RKO (cell line): ENCODE measurements at regions not wholly inside any gene's neighbourhood (a gene's known extent, or its start where the extent isn't known, plus 50 kb on each side); places are given as distances from the start of the nearest gene placed in this dataset.
"Not testable (repeated sequence)": the region's sequence is repeated elsewhere in the genome, so short reads cannot be mapped to it uniquely, and the experiment has no call there.

Experiments
- DNase-seq: peaks from one replicate; pipeline ENCODE4 v3.0.0-alpha.2; 2016; ENCODE audit warnings: low spot score

- DNase-seq = no peak
Observed at GRCh38 chr2:83386549-83386948, 1072.5 kb downstream of the SUCLG1 start.

- no peak for DNase-seq
Observed at GRCh38 chr2:83378921-83379320, 1080.2 kb downstream of the SUCLG1 start.

- DNase-seq = no peak
Observed at GRCh38 chr2:83376731-83377130, 1082.3 kb downstream of the SUCLG1 start.

- DNase-seq = no peak
Observed at GRCh38 chr2:83370419-83370762, 1088.7 kb downstream of the SUCLG1 start.

- DNase-seq = no peak
Observed at GRCh38 chr2:83369601-83370418, 1089.3 kb downstream of the SUCLG1 start.

- no peak for DNase-seq
Observed at GRCh38 chr2:83368916-83369315, 1090.2 kb downstream of the SUCLG1 start.

GRCh38 chr2:83368461-83368860, 1090.6 kb downstream of the SUCLG1 start:
- DNase-seq = no peak

- DNase-seq = no peak
Observed at GRCh38 chr2:83365476-83365875, 1093.6 kb downstream of the SUCLG1 start.

GRCh38 chr2:83364264-83364663, 1094.8 kb downstream of the SUCLG1 start:
- DNase-seq = no peak

GRCh38 chr2:83363138-83363537, 1095.9 kb downstream of the SUCLG1 start:
- not testable (repeated sequence) for DNase-seq

GRCh38 chr2:83359336-83359735, 1099.7 kb downstream of the SUCLG1 start:
- DNase-seq = no peak

- peak; percentile 2 for DNase-seq
Observed at GRCh38 chr2:83342860-83343329, 1116.2 kb downstream of the SUCLG1 start.

GRCh38 chr2:83340424-83340823, 1118.7 kb downstream of the SUCLG1 start:
- DNase-seq = peak; percentile 5

GRCh38 chr2:83339942-83340341, 1119.1 kb downstream of the SUCLG1 start:
- DNase-seq = not testable (repeated sequence)

GRCh38 chr2:83331810-83332209, 1127.3 kb downstream of the SUCLG1 start:
- DNase-seq = no peak

GRCh38 chr2:83323038-83323437, 1136.0 kb downstream of the SUCLG1 start:
- DNase-seq = no peak

GRCh38 chr2:83320053-83320452, 1139.0 kb downstream of the SUCLG1 start:
- DNase-seq = no peak

- DNase-seq = no peak
Observed at GRCh38 chr2:83305758-83306378, 1153.2 kb downstream of the SUCLG1 start.

GRCh38 chr2:83291083-83291482, 1168.0 kb downstream of the SUCLG1 start:
- DNase-seq = no peak

GRCh38 chr2:83282841-83283240, 1176.2 kb downstream of the SUCLG1 start:
- DNase-seq = no peak

GRCh38 chr2:83282043-83282795, 1176.9 kb downstream of the SUCLG1 start:
- no peak for DNase-seq

- no peak for DNase-seq
Observed at GRCh38 chr2:83280391-83280790, 1178.7 kb downstream of the SUCLG1 start.

- no peak for DNase-seq
Observed at GRCh38 chr2:83273322-83273721, 1185.8 kb downstream of the SUCLG1 start.
